IMR-90 (cell line): ENCODE measurements at regions not wholly inside any gene's neighbourhood (a gene's known extent, or its start where the extent isn't known, plus 50 kb on each side); places are given as distances from the start of the nearest gene placed in this dataset.

ENCODE experiments used
- ATAC-seq: fragments of 200-7000 bp; cut with Tn5 transposase; 2 replicates; pipeline ENCODE4 v1.9.1; 2020; ENCODE audit warnings: low read depth, mild to moderate bottlenecking, moderate library complexity
- BruUV-seq: library from RNA; stranded (reverse); fragments of 400-500 nt; replicated peaks from 2 replicates; lab custom pipeline; 2021; lab: Mats Ljungman, UMichigan
- CTCF ChIA-PET: fragments of 300-600 bp; formaldehyde crosslinking; extraction: SDS; loops from one replicate; lab custom pipeline; 2021; ENCODE audit warnings: antibody characterized with exemption; lab: Yijun Ruan, JAX
- POLR2A ChIA-PET: fragments of 300-600 bp; sonication (Branson Sonifier 250); formaldehyde crosslinking; loops from one replicate; lab custom pipeline; 2022; ENCODE audit warnings: antibody characterized with exemption; ENCODE audit not compliant: unreplicated experiment; lab: Charles Lee
- DNase-seq: peaks from one replicate; pipeline ENCODE4 v3.0.0; 2013
- H2AFZ ChIP-seq: replicated peaks from 2 replicates; pipeline ENCODE3; 2013; ENCODE audit warnings: low read length, mild to moderate bottlenecking; ENCODE audit not compliant: poor library complexity
- H2AK5ac ChIP-seq: 2 replicates; pipeline ENCODE4 v1.6.1; 2013; ENCODE audit warnings: low read depth, low read length, inconsistent platforms
- H2AK9ac ChIP-seq: replicated peaks from 2 replicates; pipeline ENCODE3; 2013; ENCODE audit warnings: mild to moderate bottlenecking, low read depth, low read length, moderate library complexity; ENCODE audit not compliant: poor library complexity
- H2BK120ac ChIP-seq: 2 replicates; pipeline ENCODE4 v1.6.1; 2013; ENCODE audit warnings: low read depth, low read length, inconsistent platforms
- H2BK15ac ChIP-seq: 3 replicates; pipeline ENCODE4 v1.6.1; 2013; ENCODE audit warnings: low read depth, low read length, inconsistent platforms
- H2BK20ac ChIP-seq: 2 replicates; pipeline ENCODE4 v1.6.1; 2013; ENCODE audit warnings: low read depth, mild to moderate bottlenecking, inconsistent platforms, low read length, moderate library complexity
- H2BK5ac ChIP-seq: 2 replicates; pipeline ENCODE4 v1.6.1; 2013; ENCODE audit warnings: mild to moderate bottlenecking, low read depth, low read length, inconsistent platforms; ENCODE audit not compliant: poor library complexity, severe bottlenecking
- H3K14ac ChIP-seq: replicated peaks from 2 replicates; pipeline ENCODE4 v1.6.1; 2013; ENCODE audit warnings: low read depth, low read length, inconsistent platforms
- H3K18ac ChIP-seq: 2 replicates; pipeline ENCODE4 v1.6.1; 2013; ENCODE audit warnings: low read depth, low read length, control low read depth
- H3K23ac ChIP-seq: 2 replicates; pipeline ENCODE4 v1.6.1; 2013; ENCODE audit warnings: low read depth, low read length, inconsistent platforms
- H3K27ac ChIP-seq: 2 replicates; pipeline ENCODE4 v1.5.1; 2013; ENCODE audit warnings: mild to moderate bottlenecking, control low read depth, low read length; ENCODE audit not compliant: insufficient read depth
- H3K27me3 ChIP-seq: 2 replicates; pipeline ENCODE4 v1.6.1; 2013; ENCODE audit warnings: low read length; ENCODE audit not compliant: control insufficient read depth, insufficient read depth
- H3K36me3 ChIP-seq: 2 replicates; pipeline ENCODE4 v1.6.1; 2013; ENCODE audit warnings: low read length, mixed read lengths; ENCODE audit not compliant: control insufficient read depth, insufficient read depth
- H3K4ac ChIP-seq: 2 replicates; pipeline ENCODE4 v1.6.1; 2013; ENCODE audit warnings: low read depth, low read length, inconsistent platforms
- H3K4me1 ChIP-seq: 2 replicates; pipeline ENCODE4 v1.6.1; 2013; ENCODE audit warnings: low read length, mixed read lengths; ENCODE audit not compliant: control insufficient read depth, insufficient read depth
- H3K4me2 ChIP-seq: 2 replicates; pipeline ENCODE4 v1.6.1; 2013; ENCODE audit warnings: low read depth, mild to moderate bottlenecking, control low read depth, low read length, moderate library complexity
- H3K4me3 ChIP-seq: 2 replicates; pipeline ENCODE4 v1.5.1; 2013; ENCODE audit warnings: low read depth, mild to moderate bottlenecking, control low read depth, low read length, moderate library complexity; ENCODE audit not compliant: insufficient read depth
- H3K56ac ChIP-seq: 2 replicates; pipeline ENCODE4 v1.6.1; 2013; ENCODE audit warnings: low read length, inconsistent platforms; ENCODE audit not compliant: insufficient read depth; ENCODE audit errors: extremely low read depth
- H3K79me1 ChIP-seq, 2 experiments: 2 replicates each; pipeline ENCODE4 v1.6.1; 2013; ENCODE audit warnings: low read length in 2 of 2, inconsistent platforms in 1 of 2, low read depth in 1 of 2
- H3K9ac ChIP-seq: 2 replicates; pipeline ENCODE4 v1.6.1; 2013; ENCODE audit warnings: low read depth, low read length, control low read depth
- H3K9me1 ChIP-seq: 2 replicates; pipeline ENCODE4 v1.6.1; 2013; ENCODE audit warnings: low read length, inconsistent platforms; ENCODE audit not compliant: insufficient read depth
- H3K9me3 ChIP-seq: 2 replicates; pipeline ENCODE4 v1.6.1; 2013; ENCODE audit warnings: low read length; ENCODE audit not compliant: control insufficient read depth, insufficient read depth
- H4K20me1 ChIP-seq: 2 replicates; pipeline ENCODE4 v1.6.1; 2013; ENCODE audit warnings: low read length, inconsistent platforms; ENCODE audit not compliant: insufficient read depth
- H4K5ac ChIP-seq: 2 replicates; pipeline ENCODE4 v1.6.1; 2013; ENCODE audit warnings: mild to moderate bottlenecking, low read depth, low read length, control low read depth
- H4K8ac ChIP-seq, 2 experiments: 2 replicates each; pipeline ENCODE4 v1.6.1; 2013; ENCODE audit warnings: low read depth in 2 of 2, low read length in 2 of 2, control low read depth in 1 of 2, inconsistent platforms in 1 of 2
- H4K91ac ChIP-seq: 2 replicates; pipeline ENCODE4 v1.6.1; 2013; ENCODE audit warnings: low read depth, low read length, inconsistent platforms; ENCODE audit not compliant: insufficient read depth
- BHLHE40 ChIP-seq: fragments of 150-350 bp; IDR thresholded peaks from 2 replicates; pipeline ENCODE4 v1.6.1; 2016; ENCODE audit warnings: mild to moderate bottlenecking, low read depth, low read length
- CHD1 ChIP-seq: IDR thresholded peaks from 2 replicates; pipeline ENCODE4 v1.6.1; 2012; ENCODE audit warnings: low read depth, low read length, improper control_type of control experiment
- MAFK ChIP-seq: IDR thresholded peaks from 2 replicates; pipeline ENCODE4 v1.6.1; 2012; ENCODE audit warnings: low read depth, low read length, improper control_type of control experiment
- MXI1 ChIP-seq: IDR thresholded peaks from 2 replicates; pipeline ENCODE4 v1.6.1; 2012; ENCODE audit warnings: low read depth, mild to moderate bottlenecking, low read length, moderate library complexity, borderline replicate concordance
- RFX5 ChIP-seq: IDR thresholded peaks from 2 replicates; pipeline ENCODE4 v1.8.0; 2012; ENCODE audit warnings: low read depth, mild to moderate bottlenecking, low read length, moderate library complexity
- WGBS, 2 experiments: methylation state at CpG; one replicate each; pipeline versions ENCODE4 v1.1.5 to v1.1.7; 2013; ENCODE audit warnings: missing lambda C conversion rate in 2 of 2; ENCODE audit not compliant: insufficient read length in 1 of 2; ENCODE audit errors: extremely low coverage in 2 of 2; 5-methylcytosine and 5-hydroxymethylcytosine counted together
- dilution Hi-C: fragments of 300-500 bp; cut with HindIII; formaldehyde crosslinking; loops from one replicate; pipeline ENCODE4 v1.14.3; 2018; ENCODE audit warnings: low sequenced_read_pairs; ENCODE audit not compliant: unreplicated experiment
- in situ Hi-C: fragments of 300-500 bp; cut with MboI; formaldehyde crosslinking; loops from 3 replicates; pipeline ENCODE4 v1.14.3; 2019; ENCODE audit warnings: low sequenced_read_pairs, inconsistent platforms, mixed read lengths
- intact Hi-C: fragments of 100-400 bp; cut with micrococcal nuclease; formaldehyde crosslinking; loops from 2 replicates; pipeline ENCODE4 v1.10.0; 2022
- TF ChIP-seq, protein P1 (sequence below): conservative IDR thresholded peaks from 2 replicates; pipeline ENCODE4 v1.5.1; 2012; ENCODE audit warnings: mild to moderate bottlenecking, low read depth, low read length, improper control_type of control experiment

DNA sequence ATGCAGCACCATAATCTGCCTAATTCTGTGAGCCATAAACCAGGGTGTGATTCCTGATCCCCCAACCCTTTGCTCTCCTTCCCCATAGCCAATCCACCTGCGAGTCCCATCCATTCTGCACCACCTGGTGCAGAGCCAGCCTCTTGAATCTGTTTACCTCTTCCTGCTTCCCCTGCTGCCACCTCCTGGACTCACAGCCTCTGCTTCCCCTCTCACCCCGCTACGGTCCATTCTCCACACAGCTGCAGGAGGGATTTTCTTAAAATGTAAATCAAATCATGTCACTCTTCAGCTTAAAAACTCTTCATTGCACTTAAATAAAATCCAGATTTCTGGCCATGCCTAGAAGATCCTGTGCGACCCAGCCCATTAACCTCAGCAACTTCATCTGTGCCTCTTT is 186.7 kb downstream of the FOXD2 start:
- H2BK20ac ChIP-seq: no peak overlapping the region
- no peaks in the 10 kb centered on the region for H3K36me3 ChIP-seq
- TF ChIP-seq CHD1 (no peak), MXI1 (no peak), BHLHE40 (no peak), RFX5 (no peak), MAFK (no peak)
- TF ChIP-seq, protein P1, sequence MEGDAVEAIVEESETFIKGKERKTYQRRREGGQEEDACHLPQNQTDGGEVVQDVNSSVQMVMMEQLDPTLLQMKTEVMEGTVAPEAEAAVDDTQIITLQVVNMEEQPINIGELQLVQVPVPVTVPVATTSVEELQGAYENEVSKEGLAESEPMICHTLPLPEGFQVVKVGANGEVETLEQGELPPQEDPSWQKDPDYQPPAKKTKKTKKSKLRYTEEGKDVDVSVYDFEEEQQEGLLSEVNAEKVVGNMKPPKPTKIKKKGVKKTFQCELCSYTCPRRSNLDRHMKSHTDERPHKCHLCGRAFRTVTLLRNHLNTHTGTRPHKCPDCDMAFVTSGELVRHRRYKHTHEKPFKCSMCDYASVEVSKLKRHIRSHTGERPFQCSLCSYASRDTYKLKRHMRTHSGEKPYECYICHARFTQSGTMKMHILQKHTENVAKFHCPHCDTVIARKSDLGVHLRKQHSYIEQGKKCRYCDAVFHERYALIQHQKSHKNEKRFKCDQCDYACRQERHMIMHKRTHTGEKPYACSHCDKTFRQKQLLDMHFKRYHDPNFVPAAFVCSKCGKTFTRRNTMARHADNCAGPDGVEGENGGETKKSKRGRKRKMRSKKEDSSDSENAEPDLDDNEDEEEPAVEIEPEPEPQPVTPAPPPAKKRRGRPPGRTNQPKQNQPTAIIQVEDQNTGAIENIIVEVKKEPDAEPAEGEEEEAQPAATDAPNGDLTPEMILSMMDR: no peak
- ChIA-PET CTCF (no interaction called here), POLR2A (no interaction called here)
- H4K5ac ChIP-seq: no peak overlapping the region
- H2BK120ac ChIP-seq: no peak overlapping the region
- H2AK5ac ChIP-seq: no peak overlapping the region
- H2AK9ac ChIP-seq: no peak overlapping the region
- BruUV-seq: no TSS peak
- no peak overlapping the region for H4K91ac ChIP-seq
- H4K8ac ChIP-seq: no peak overlapping the region
- H3K79me1 ChIP-seq: no peaks in the 10 kb centered on the region
- H3K23ac ChIP-seq: no peak overlapping the region
- no peaks in the 10 kb centered on the region for H3K9me1 ChIP-seq
- no peak overlapping the region for H3K4me2 ChIP-seq
- H3K27me3 ChIP-seq: no peaks in the 10 kb centered on the region
- H2AFZ ChIP-seq: no peak overlapping the region
- H3K14ac ChIP-seq: no peak overlapping the region
- in situ Hi-C loops (no loop called here), intact Hi-C loops (no loop called here), dilution Hi-C loops (no loop called here)
- no peak overlapping the region for H3K56ac ChIP-seq
- H3K4me1 ChIP-seq: no peaks in the 10 kb centered on the region
- WGBS, 2 experiments: 10% methylated on average over 1 of the region's 4 CpGs; no CpG with 5 or more reads in 1 of the 2 experiments
- no peak overlapping the region for H3K4me3 ChIP-seq
- no peak overlapping the region for H3K4ac ChIP-seq
- no peak overlapping the region for H3K18ac ChIP-seq
- H2BK15ac ChIP-seq: no peak overlapping the region
- no peaks in the 10 kb centered on the region for H4K20me1 ChIP-seq
- DNase-seq: no peak
- no peak overlapping the region for H3K9ac ChIP-seq
- no peaks in the 10 kb centered on the region for H3K9me3 ChIP-seq
- ATAC-seq: no peak
- no peak overlapping the region for H2BK5ac ChIP-seq
- no peak overlapping the region for H3K27ac ChIP-seq
